Spleen (tissue), 7 donors: ENCODE measurements at regions not wholly inside any gene's neighbourhood (a gene's known extent, or its start where the extent isn't known, plus 50 kb on each side); places are given as distances from the start of the nearest gene placed in this dataset.

Experiments used
- POLR2A ChIP-seq, 3 donors: fragments of 450-650 bp; IDR thresholded peaks; one replicate each; pipeline ENCODE4 v1.5.1; 2017; ENCODE audit warnings: antibody characterized with exemption in 3 of 3, mild to moderate bottlenecking in 1 of 3
- TF ChIP-seq, protein P1 (sequence below), 11 experiments: fragments of 200-600 bp in 7 of 11; fragments of 450-650 bp in 4 of 11; sonication (generic) in 4 of 11; IDR thresholded peaks in 8 of 11; conservative IDR thresholded peaks in 3 of 11; 1 replicate in 7 of 11; 2 replicates in 4 of 11; pipeline versions ENCODE4 v1.4.0 to v1.8.0; 2016 to 2021; ENCODE audit warnings: antibody characterized with exemption in 11 of 11, inconsistent platforms in 4 of 11, mild to moderate bottlenecking in 1 of 11
- donor health status: DM: no; HTN: no; CAD: no; lungs with moderate emphysema.
- donor health status: DM: no; HTN: no; CAD: no.
- donor health status: DM: no; HTN: no; CAD: no.

DNA sequence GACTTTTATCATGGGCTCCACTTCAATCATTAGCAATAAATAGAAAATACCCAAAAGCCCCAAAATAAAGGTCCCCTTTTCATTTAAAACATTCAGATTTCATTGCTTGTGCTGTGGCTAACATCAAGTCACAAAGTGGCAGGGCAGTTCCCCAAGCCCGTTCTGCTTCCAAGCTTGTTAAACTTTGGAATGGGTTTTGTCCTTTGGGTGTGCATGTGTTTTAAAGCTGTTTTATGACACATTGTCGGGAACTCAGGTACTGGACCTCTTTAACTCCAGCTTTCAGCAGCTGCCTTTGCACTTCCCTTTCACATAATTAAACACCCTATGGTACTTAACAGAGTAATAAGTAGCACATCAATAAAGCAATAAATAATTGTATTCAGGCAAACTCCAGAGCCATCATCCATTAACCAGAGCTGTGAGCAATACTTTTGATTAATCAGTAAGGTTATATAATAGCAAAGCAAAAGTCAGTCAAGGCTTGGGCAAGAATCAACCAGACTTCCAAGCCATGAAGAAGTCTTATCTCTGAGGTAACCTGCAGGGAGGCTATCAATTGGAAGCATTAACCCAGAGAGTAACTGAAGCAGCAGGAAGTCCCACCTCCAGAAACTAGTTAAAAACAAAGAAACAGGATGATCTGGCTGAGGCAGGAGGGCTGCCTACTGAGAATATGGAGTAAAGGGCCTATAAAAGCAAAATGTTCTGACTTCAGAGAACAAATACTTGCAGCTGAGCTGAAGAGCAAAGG lies 56.1 kb upstream of the ARID5B start:
- TF ChIP-seq, protein P1, sequence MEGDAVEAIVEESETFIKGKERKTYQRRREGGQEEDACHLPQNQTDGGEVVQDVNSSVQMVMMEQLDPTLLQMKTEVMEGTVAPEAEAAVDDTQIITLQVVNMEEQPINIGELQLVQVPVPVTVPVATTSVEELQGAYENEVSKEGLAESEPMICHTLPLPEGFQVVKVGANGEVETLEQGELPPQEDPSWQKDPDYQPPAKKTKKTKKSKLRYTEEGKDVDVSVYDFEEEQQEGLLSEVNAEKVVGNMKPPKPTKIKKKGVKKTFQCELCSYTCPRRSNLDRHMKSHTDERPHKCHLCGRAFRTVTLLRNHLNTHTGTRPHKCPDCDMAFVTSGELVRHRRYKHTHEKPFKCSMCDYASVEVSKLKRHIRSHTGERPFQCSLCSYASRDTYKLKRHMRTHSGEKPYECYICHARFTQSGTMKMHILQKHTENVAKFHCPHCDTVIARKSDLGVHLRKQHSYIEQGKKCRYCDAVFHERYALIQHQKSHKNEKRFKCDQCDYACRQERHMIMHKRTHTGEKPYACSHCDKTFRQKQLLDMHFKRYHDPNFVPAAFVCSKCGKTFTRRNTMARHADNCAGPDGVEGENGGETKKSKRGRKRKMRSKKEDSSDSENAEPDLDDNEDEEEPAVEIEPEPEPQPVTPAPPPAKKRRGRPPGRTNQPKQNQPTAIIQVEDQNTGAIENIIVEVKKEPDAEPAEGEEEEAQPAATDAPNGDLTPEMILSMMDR (IDR thresholded peaks at IDR 0.05 in 8 of 11, conservative IDR thresholded peaks at IDR 0.05 in 3 of 11) = no peak
- TF ChIP-seq POLR2A (IDR thresholded peaks at IDR 0.05) = no peak
